Activated CD4-positive, CD25-positive, alpha-beta regulatory T cell treated with anti-CD3 and anti-CD28 coated beads, Interleukin-2, amount 50 U/mL, for 72 hours (primary cell): ENCODE measurements at regions not wholly inside any gene's neighbourhood (a gene's known extent, or its start where the extent isn't known, plus 50 kb on each side); places are given as distances from the start of the nearest gene placed in this dataset.

Experiments used
- DNase-seq: peaks from one replicate; pipeline ENCODE4 v3.0.0; 2021

DNA sequence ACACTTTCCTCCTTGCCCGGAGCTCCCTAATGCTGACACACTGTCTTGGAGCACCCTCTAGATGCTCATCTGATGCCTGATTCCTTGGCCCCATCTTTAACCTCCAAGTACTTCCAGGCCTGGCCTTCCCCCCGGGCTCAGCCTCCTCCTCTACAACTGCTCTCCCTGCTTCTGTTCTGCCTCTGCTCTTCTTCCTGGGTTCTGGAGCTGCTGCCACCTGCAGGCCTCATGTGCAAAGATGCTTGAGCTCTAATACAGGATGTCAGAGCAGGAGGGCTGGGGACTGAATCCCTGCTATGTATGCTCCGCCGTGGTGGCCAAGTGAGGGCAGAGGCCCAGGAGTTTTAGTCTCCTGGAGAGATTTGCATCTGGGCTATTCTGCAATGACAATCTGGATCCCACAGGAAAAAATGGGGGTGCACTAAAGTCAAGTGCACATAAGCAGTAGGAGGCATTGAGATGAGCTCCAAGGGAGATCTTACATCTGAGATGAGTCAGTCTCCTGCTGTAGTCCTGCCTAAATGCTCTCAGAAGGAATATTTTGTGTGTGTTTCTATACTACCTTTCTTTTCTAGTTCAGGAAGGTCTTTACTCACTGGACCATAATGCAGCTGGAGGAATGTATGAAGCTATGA lies 296.3 kb downstream of the UACA start:
- no peak for DNase-seq

DNA sequence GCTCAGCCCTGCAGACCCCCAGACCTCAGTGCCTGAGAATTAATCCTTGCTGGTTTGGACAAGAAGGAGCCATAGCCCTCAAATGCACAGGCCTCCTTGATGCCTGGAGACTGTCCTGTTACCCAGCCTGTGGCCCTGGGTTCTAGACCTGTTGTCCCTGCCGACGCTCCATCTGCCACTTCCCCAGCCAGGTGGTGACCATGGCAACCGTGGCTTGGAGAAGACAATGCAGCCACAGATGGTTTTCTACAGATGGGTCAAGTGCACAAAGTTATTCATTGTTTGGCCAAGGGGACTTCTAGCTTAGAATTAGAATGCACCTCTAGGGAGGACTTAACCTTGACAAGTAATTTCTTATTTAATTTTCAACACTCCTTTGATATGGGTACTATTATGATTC lies 297.1 kb downstream of the UACA start:
- no peak for DNase-seq

DNA sequence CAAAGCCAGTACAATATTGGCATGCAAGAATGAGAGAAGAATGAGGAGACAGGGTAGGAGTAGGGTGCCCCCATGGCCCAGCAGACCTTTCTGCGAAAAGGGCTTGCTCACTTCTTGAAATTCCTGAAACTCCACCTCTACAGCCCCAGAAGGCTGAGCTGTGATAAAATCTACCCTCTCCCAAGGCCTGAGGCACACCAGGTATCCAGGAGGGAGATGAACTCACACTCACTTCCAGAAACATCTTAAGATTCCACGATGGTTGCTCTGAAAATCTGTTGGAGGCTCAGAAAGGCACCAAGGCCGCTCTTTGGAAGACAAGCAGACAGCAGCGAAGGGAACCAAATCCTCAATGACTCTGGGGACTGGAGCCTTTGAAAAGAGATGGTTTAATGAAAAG lies 297.5 kb downstream of the UACA start:
- DNase-seq = no peak

DNA sequence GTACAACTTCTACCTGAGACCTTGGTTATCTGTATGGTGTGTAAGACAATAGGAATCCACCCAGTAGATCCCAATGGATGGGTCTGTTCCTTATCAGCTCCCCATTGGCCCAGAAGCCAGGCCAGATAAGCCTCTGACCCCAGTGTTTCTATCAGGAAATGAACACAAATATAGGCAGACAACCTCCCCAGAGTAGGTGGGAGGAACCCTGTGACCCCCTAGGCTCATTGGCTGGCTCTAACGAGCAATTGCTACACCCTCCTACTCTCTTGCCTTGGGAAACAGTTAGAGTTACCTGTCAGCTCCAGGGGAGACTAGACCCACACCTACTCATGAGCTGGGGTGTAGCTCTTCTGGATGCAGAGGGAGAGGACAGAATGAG lies 299.9 kb downstream of the UACA start:
- DNase-seq = no peak

DNA sequence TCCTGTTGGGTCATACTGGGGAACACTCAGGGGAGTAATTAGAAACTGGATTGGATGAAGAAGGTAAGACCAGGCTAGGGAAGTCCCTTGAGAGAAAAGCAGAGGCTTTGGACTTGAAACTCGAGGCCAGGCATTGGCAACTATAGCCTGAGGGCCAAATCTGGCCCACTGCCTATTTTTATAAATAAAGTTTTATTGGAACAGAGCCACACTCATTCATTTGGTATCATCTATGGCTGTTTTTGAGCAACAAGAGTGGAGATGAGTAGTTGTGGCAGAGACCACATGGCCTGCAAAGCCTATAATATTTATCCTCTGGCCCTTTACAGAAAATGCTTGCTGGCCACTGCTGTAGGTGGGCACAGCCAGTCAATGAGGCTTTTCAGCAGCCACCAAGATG lies 301.4 kb downstream of the UACA start:
- DNase-seq = no peak

DNA sequence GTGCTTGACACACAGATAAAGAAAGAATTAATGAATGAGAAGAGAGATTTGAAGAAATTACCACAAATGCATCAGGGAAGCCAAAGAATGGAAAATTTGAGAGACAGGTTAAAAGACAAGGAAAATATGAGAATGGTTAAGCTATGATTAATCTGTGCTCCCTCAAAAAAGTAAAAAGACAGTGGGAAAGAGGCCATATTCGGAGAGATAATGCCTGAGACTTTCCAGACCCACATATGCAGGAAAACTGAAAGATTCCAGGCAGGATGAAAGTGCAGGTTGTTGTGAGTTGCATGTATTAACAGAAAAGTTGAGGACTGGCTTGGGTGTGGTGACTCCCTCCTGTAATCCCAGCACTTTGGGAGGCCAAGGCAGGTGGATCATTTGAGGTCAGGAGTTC lies 302.3 kb downstream of the UACA start:
- DNase-seq = no peak

DNA sequence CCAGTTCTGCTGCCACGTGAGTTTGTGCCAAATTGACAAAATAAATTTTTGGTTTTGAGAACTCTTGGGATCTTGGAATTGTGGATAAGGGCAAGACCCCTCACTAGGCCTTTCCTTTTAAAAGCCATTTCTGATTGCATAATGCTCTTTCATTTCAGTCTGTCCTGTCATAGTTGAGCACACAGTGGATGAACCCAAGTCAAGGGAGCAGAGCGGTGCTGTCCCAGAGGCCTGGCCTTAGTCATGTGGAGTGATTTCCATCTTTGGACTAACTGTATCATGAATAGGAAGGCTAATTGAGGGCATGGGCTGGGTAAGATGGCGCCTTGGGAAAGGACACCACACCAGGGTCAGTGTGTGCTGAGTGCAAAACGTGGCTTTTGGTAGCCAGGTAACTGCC lies 304.0 kb downstream of the UACA start:
- DNase-seq = no peak

DNA sequence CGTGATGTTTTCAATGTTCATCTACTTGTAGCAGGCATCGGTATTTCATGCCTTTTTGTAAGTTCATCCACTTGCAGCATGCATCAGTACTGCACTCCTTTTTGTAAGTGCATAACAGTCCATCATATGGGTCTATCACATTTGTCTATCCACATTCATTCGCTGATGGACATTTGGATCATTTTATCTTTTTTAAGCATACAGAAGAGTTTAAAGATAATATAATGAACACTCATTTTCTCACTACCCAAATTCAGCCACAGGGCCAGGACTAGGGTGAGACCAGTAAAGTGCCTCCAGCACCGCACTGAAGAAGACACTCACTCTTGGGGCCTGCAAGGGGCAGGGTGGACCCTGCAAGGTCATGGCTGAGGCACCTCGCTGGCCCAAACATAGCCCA lies 309.6 kb downstream of the UACA start:
- no peak for DNase-seq

DNA sequence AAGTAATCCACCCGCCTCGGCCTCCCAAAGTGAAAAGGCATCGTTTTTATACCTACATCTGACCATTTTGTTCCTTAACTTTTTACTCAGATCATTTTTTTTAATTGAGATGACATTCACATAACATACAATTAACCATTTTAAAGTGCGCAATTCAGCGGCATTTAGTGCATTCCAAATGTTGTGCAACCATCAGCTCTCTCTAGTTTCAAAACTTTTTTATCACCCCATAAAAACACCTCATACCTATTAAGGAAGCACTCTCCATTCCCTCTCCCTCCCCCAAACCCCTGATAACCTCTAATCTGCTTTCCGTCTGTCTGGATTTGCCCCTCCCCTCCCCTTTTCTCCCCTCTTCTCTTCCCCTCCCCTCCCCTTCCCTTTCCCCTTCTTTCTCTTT lies 310.1 kb downstream of the UACA start:
- DNase-seq = no peak

DNA sequence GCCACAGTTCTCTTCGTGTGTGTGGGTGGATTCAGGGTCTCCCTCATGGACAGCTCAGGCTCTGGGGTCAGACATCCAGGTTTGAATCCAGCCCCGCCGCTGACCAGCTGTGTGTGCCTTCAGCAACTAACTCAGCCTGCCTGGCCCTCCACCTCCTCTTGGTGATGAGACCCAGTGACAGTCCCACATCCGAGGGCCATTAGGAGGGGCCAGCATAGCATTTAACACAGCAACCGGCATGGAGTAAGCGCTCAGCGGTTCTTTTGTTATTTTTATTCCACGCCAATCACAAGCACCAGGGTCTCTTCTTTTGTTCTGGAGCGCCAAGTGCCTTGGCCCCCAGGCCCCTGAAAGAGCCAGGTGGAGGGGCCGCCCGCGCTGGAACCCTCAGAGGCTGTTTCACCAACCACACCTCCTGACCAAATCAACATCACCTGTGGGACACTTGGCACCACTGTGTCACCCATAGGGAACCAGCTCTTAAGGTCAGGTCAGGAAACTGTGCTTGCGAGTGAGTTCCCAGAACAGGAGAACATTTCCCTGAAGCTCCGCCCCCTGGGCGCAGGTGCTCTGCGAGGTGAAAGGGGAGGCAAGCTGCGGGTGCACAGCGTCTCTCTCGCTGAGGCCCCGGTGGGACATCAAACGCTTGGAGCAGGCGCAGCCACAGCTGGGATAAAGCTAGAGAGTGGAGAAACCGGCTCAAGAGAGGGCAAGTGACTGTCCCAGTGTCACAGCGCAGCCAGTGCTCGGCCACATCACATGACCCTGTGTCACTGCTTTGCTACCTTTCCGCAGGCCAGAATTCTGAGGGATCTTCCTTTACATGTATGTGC lies 311.3 kb downstream of the UACA start:
- DNase-seq = no peak

DNA sequence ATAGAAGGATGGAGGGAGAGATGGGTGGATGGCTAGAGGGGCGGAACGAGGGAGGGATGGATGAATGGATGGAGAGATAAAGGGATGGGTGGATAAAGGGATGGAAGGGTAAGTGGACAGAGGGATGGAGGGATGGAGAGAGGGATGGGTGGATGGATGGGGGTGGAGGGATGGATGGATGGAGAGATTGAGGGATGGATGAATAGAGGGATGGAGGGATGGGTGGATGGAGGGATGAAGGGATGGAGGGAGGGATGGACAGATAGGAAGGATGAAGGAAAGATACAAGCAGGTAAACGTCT lies 313.3 kb downstream of the UACA start:
- no peak for DNase-seq

DNA sequence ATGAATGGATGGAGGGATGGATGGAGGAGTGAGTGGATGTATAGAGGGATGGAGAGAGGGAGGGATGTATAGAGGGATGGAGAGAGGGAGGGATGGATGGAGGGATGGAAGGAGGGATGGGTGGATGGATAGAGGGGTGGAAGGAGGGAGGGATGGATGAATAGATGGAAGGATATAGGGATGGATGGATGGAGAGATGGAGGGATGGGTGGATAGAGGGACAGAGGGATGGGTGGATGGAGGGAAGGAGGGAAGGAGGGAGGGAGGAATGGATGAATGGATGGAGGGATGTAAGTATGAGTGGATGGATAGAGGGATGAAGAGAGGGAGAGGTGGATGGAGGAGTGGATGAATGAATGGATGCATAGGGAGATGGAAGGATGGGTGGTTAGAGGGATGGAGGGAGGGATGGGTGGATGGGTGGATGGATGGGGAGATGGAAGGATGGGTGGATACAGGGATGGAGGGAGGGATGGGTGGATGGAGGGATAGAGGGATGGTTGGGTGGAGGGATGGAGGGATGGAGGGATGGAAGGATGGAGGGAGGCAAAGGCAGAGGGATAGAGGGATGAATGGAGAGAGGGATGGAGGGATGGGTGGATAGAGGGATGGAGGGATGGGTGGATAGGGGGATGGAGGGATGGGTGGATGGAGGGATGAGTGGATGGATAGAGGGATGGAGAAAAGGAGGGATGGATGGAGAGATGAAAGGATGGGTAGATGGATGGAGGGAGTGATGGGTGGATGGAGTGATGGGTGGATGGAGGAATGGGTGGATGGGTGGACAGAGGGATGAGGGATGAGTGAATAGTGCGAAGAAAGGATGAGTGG lies 313.8 kb downstream of the UACA start:
- DNase-seq = no peak

DNA sequence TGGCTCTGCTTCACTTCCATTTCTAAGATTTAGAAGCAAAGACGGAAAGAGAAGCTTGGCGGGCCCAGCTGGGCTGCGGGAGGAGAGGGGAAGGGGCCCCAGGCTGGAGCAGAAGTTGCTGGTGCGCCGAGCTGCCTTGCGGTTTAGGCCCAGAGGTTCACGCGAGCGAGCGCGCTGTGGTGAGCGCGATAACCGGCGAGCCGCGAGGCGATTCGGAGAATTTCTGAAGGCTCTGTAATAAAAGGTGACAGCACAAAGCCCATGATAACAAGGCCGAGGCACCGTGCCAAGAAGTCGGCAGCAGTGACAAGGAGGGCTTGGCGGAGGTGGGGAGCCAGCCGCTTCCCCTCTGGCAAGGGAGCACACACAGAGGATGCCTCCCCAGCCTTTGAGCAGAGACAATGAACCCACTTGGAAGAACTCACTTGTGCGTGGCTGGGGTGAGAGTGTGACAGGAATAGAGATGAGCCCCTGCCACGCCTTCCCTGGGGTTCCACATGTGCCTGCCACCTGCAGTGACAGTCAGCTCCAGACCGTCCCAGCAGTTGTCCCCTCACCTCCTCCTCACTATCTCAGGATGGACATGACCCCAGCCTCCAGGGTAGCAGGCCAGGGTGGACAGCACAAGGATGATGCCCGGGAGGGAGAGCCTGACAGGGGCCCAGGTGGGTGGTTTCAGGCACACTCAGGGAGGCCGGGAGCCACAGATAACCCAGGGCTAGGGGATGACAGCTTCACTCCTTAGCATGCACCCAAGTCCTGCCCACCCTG lies 315.2 kb downstream of the UACA start:
- DNase-seq = no peak

DNA sequence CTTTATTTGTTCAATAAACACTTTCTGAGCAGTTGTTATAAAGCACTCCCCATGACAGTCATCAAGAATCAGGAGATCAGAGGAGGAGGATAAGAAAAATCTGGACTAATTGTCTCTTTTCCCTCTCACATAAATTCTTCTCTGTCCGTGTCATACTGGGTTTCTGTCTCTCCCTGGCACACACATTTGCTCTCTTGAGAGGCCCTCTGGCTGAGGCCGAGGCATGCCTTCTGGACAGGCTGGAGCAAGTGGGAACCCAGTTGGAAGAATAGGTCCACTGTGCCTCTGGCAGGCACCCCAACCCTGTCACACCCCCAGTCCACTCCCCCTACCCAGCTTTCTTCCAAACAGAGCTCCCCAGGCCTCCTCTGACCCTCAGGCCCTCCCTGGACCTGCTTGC lies 315.8 kb downstream of the UACA start:
- no peak for DNase-seq

DNA sequence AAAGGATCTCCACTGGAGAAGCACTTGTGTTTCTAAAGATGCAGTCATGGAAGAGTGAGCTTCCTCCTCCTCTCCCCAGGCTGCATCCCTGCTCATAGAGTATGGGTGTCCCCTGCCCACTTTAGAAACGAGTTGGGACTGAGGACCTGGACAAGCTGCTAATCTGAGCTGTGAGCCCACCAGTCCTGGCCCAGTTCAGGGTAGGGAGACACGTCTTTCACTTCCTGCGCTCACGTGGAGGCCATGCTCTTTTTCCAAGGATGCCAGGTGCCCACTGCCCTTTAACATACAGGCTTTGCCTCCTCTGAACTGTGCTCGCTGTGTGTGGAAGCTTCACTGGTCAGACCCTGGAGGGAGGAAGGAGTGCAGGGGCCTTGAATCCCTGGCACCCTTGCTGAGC lies 316.3 kb downstream of the UACA start:
- no peak for DNase-seq

DNA sequence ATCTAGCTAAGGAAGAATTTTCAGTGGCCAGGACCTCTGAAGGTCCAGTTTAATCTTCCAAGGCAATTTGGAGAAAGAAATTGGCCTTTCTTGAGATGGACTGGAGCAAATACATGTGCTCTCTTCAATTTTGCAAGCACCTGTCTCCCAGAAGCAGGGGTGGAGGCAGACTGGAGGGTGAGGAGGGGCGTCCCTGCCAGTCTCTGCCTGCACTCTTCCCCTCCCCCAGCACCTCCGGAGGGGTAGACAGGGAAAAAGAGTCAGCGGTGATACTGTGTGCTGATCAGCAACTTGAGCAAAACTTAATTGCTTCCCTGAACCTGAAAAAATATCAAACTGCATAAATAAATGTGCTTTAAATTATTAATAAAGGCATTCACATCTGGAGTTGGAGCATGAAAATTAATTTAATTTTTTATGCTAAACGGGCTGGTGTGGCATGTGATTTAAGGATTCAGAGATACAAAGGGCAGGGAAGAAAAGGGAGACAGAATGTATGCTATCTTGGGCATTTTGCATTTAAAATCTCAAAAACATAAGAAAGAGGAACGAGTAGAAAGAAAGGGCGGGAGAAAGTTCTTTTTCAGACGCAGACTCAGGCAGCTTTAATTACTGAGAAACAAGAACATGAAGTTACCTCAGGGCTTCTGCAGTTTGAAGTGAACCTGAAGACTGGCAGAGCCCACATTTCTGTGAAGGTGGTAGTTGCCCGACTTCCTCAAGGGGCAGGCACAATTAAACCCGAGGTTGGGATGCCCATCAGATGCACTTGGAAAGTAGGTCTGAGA lies 319.7 kb downstream of the UACA start:
- no peak for DNase-seq

DNA sequence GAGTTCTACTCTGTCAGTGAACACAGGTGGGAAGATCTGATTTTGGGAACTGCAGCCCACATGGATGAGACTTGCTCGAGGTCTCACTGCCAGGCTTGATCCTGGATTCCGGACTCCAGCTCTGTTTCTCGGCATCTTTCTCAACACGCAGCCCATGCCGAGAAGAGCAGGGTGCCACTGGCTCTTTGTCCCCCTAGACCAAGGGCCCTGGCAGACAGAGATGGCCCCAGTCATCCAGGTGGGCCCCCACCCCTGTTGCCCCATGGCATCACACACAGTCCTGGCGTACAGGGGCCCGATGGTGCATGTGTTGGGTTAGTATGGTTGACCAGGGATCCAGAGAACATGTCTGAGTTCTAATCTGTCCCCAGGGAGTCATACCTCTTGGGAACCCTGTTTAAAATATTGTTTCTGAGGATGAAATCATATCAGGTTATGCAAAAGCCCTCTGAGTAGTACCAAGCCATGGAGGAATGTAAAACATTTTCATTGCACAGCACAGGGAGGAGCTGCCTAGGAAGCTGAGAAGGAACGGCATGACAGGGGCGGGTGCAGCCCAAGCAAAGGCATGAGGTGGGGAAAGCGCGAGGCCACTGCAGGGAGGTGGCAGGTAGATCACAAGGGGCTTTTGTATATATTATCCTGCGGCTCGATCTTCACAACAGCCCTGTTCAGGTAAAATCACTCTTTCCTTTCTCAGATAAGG lies 320.6 kb downstream of the UACA start:
- DNase-seq = no peak

DNA sequence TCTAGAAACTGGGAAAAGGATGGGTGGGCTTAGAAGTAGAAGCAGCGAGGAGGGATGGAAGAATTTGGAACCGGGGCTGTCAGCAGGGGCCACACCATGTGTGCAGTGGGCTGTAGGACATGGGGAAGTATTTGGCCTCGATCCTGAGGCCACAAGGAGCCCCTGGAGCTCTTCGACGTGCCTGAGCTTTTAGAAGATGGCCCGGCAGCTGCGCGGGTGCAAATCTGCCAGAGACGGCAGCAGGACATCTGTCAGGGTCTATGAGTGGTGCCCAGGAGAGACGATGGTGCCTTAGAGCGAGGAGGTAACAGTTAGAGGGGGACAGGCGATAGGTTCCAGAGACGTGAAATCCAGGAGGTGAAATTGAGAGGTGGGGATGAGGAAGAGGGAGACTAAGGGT lies 321.1 kb downstream of the UACA start:
- DNase-seq = no peak

DNA sequence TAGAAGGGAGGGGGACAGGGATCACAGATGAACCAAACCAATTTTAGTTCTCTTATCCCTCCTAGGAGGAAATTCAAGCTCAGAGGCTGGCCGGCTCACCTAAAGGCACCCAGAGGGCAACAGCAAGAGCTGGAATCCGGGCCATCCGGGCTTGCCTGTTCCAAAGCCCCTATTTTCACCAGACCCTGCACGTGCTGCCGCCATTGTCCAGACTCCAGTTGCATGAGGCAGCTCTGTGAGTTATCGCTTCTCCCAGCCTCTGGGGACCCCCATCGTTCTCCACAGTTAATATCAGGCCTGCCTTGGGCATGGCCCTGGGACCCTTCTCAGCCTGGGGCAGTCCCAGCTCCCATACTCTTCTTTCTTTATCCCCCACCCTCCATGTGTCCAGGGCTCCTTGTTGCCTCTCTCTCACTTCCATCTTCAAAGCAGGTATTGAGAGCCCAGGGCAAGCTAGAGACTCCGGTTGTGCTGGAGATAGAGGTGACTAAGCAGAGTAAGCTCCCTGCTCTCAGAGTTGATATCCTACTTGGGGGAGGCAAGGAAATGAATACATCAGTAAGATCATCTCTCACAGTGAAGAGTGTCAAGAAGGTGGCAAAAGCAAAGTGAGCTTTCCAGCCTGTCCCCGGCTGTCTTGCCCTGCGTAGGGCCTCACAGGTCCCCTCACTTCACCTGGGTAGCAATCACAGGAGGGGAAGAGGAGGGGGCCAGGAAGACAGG lies 322.8 kb downstream of the UACA start:
- DNase-seq = no peak

DNA sequence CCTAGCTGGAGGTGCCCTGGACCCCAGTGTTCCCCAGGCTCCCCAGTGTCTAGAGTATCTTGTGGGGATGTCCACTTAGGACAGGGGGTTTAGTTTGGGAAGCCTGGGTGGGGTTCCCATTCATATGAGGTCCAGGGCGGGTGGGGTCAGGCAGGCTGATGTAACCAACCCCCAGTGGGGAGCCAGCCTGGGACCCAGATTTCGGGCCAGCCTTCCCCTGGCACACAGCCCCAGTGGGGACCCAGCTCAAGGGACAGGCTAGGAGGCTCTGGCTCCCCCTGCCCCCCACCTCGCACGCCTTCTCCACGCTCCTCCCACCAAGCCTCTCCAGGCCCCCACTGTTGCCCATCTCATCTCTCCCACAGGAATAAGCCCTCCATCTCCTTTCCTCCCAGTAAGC lies 323.5 kb downstream of the UACA start:
- DNase-seq = no peak

DNA sequence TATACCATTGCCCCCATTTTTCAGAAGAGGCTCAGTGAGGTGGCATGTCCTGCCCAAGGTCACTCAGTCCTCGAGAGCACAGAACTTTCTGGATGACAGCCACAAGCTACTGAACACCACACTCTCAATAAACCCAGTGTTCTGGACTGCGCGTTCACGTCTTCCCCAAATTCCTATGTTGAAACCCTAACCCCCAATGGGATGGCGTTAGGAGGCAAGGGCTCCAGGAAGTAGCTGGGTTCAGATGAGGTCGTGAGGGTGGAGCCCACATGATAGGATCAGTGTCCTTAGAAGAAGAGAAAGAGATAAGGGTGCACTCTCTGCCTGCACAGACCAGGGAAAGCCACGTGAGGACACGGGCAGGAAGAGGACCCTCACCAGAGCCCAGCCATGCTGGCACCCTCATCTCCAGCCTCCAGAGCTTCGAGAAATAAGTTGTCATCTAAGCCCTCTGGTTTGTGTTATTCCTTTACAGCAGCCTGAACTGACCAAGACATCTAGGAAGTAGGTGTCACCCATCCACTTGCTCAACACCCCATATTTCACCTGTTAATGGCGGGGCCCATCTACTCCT lies 324.0 kb downstream of the UACA start:
- DNase-seq = no peak
